HT1080 (cell line): ENCODE measurements at regions not wholly inside any gene's neighbourhood (a gene's known extent, or its start where the extent isn't known, plus 50 kb on each side); places are given as distances from the start of the nearest gene placed in this dataset. TPM values are rescaled to one million over a fixed set of nuclear protein-coding genes. Genes with fewer than 3 reads are reported as not detected.
"Not testable (repeated sequence)": the region's sequence is repeated elsewhere in the genome, so short reads cannot be mapped to it uniquely, and the experiment has no call there.

Experiments used
- DNase-seq: peaks from one replicate; pipeline ENCODE4 v3.0.0-alpha.2; 2015; ENCODE audit warnings: low read depth
- small RNA-seq: library from RNA; depleted of rRNA; stranded (forward); fragments of <200 nt; gene quantifications from one replicate; pipeline ENCODE3, GENCODE V24; 2014

DNA sequence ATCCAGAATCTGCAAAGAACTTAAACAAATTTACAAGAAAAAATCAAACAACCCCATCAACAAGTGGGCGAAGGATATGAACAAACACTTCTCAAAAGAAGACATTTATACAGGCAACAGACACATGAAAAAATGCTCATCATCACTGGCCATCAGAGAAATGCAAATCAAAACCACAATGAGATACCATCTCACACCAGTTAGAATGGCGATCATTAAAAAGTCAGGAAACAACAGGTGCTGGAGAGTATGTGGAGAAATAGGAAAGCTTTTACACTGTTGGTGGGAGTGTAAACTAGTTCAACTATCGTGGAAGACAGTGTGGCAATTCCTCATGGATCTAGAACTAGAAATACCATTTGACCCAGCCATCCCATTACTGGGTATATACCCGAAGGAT is 121.4 kb upstream of the RGS6 start:
- DNase-seq, result not testable (repeated sequence)

DNA sequence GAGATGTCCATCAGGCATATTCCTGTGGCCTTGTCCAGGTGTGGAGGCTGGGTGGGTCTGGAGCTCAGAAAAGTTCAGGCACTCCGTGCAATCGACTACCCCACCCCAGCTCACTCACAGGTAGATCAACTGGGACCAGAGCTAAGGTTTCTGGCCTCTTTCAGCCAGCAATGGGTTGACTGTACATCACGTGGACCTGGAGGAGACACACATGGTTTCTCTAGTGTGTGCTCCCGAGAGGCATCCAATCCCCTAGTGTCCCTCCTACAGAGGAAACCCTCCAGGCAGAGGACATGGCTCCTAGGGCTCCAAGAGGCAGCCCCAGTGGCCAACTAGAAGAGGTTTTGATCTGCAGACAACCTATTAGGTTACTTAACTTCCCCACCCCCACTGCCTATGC is 119.5 kb upstream of the RGS6 start:
- DNase-seq, result no peak

DNA sequence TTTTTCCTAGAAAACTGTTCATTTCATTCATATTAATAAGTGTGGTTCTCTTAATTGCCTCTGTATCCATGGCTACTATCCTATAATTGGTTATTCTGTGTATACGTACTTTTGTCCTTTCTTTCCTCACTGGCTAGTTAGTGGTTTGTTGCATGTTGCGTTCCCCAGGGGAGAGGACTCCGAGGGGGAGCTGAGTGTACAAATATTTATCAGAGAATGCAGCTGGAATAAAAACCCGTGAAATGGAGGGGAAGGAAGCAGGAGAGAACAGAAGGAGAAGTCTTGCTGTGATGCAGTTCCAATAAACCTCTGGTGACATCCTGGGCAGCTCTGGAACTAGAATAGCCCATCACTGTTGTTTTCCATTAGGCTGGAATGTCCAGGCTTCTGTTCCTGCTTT is 117.1 kb upstream of the RGS6 start:
- DNase-seq, result no peak

DNA sequence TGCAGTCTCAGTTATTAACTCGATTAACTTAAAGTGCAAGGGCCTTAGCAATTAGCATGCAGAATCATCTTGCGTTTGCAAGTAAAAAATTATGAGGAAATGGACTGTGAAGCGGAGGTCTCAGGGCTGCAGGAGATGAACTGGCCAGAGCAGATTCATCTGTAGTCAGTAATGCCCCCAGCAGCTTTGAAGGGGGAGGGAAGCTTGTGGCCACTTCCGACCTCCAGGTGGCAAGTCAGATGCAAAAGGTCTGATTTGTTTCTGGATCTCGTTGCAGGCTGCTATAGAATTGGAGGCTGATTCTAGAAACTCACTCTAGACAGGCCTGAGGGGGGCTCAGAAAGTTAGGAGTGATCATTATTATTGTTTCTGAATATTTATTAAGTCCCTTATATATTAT is 107.4 kb upstream of the RGS6 start:
- no peak for DNase-seq

DNA sequence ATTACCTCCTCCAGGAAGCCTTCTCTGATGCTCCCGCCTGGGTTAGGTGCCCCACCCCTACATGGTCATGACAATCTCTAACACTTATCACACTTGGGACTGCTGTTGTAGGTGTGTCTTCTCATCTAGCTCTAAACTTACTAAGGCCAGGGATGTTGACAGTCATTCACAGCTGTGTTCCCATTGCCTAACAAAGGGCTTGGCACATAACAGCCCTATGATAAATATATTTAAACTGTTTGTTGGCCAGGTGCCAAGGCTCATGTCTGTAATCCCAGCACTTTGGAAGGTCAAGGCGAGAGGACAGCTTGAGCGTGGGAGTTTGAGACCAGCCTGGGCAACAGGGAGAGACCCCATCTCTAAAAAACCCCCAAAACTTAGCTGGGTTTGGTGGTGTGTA is 98.8 kb upstream of the RGS6 start:
- no peak for DNase-seq

DNA sequence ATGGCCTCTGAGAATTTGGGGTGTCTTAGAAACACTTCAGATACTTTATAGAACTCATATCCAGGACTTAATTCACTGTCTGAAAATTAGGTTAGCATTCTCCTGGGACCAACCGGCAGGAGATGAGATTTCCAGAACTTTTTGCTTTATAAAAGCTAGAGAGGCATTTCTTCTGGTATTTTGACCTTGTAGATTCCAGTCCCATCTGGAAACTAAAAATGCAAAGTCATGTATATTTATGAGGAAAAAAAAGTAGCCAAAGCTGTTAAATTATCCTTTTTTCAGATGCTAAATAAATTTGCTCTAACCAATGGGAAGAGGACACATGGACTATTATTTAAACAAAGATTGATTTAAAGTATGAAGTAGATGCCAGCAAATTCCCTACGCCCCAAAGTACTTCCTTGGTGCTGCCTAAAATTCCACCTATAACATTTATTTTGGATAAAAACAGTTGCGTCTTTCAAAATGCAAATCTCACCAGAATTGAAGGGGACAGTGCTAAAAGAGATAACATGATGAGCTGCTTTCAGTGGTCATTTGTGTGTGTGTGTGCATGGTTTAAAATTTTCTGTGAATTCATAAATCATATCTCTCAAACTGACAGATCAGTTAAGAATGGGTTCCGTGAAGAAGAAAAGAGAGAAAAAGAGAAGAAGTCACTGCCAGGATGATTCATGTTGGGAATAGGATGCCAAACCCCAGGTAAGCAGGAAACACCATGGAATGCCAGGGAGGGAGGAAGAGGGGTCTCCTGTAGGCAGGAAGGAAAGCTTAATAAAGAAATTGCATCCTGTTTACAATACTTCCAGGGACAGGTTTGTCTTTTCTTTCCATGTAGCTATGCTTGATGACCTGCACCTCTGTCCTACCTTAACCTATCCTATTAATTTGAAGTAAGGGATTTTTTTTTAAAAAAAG is 97.7 kb upstream of the RGS6 start:
- DNase-seq, result no peak

DNA sequence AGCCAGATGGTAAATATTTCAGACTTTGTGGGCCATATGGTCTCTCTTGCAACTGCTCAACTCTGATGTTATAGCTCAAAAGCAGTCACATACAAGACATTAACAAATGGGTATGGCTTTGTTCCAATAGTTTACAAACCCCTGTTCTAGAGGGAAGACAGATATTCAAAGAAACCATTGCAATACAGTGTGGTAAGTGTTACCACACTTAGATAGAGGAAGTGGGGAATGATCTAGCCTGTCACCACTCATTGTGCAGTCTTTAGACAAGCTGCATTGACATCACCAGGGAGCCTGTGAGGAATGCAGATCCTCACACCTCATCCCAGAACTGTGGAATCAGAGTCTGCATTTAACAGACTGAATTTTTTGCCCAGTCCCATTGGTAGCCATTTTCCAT is 80.0 kb upstream of the RGS6 start:
- no peak for DNase-seq

DNA sequence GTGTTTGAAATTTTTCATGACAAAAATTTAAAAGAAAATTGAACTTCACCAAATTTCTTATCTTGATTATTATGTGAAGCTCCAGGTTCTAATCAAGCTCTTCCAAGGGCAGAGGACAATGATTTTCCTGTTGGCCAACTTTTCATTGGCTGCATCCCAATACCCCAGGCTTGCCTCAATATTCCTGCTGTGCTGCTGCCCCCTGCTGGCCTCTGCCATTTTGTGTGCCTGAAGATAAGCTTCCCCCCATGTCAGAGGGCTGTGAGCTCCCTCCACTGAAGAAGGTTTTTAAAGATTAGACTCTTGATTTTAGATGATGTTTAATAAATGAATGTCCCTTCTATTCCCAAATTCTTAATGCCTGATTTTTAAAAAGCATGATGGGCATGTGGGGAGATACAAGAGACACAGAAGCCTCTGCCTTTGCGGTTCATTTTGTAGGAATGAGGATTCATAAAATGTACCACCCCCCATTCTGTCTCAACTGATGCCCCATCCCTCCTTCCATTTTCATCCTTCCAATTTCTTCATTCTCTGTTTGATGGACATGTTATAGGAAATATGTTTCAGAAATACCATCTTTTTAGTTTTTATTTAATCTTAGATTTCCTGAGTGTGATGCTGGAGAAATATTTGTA is 76.7 kb upstream of the RGS6 start:
- peak; percentile 62 for DNase-seq

DNA sequence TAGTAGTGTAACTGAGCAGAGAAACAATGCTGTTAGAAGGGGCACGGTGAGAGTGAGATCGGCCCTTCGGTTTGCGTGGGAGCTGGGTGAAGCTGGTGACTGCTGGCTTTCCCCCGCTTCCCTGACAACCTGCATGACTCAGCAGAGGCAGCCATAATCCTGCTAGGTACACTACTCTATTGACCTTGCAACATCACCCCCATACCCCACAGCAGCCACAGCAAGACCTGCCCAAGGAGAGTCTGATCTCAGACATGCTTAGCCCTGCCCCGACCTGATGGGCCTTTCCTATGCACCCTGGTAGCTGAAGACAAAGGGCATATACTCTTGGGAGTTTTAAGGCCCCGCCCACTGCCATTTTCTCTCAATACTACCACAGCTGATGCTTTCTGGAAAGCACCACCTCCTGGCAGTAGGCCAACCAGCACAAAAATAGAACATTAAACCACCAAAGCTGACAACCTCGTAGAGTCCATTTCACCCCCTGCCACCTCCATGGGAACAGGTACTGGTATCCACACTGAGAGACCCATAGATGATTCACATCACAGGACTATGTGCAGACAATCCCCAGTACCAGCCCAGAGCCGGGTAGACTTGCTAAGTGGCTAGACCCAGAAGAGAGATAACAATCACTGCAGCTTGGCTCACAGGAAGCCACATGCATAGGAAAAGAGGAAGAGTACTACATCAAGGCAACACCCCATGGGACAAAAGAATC is 75.9 kb upstream of the RGS6 start:
- DNase-seq, result peak; percentile 15

DNA sequence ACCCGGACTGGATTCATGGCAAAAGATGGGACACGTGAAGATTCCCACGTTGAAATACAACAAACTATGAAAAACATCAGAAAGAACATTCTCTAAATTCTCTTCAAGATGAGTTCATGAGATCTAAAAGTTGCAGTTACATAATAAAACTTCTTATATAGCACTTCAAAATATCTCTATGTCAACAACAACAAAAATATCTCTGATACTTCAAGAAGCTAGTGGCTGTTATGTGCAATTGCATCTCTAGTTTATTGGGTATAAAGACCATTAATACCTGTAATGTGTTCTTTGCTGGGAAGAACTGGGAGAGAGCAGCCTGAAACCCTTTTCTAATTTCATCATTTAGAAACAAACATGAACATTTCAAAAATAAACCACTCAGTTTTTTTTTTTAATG is 69.2 kb upstream of the RGS6 start:
- DNase-seq, result no peak

DNA sequence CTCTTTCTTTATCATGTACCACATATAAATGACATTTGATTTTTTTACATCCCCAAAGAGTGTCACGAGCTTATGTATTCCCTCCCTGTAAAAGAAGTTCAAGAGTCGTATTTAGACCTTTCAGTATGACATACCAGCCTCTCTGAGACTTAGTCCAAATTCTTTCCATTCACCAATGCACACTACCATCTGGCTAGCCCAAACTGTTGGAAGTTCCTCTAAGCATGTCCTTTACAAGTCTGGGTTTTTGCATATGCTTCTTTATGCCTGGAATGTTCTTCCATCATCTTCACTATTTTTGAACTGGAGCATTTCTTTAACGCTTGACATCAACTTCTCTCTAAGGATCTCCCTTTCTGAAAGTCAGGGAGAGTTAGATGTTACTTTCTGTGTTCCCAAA is 68.5 kb upstream of the RGS6 start:
- DNase-seq, result no peak

Small RNA genes lying in the stretch of these regions (small RNA-seq; reads per million reads assigned to genes)
- gene RN7SL683P (not detected), gene SNORD56B (not detected)
